Suppressor macrophage (primary cell): ENCODE measurements at regions not wholly inside any gene's neighbourhood (a gene's known extent, or its start where the extent isn't known, plus 50 kb on each side); places are given as distances from the start of the nearest gene placed in this dataset.
A peak's percentile ranks its signal among the peaks of the same experiment; 100 is the strongest.
"Not testable (repeated sequence)": the region's sequence is repeated elsewhere in the genome, so short reads cannot be mapped to it uniquely, and the experiment has no call there.

Experiments
- DNase-seq, 4 experiments: peaks; one replicate each; pipeline ENCODE4 v3.0.0-alpha.2; 2020 to 2022

- DNase-seq, result no peak
Measured at GRCh38 chrX:84611843-84612636, 109.8 kb upstream of the HDX start.

GRCh38 chrX:84634201-84634782, 132.0 kb upstream of the HDX start:
- DNase-seq, result no peak

DNA sequence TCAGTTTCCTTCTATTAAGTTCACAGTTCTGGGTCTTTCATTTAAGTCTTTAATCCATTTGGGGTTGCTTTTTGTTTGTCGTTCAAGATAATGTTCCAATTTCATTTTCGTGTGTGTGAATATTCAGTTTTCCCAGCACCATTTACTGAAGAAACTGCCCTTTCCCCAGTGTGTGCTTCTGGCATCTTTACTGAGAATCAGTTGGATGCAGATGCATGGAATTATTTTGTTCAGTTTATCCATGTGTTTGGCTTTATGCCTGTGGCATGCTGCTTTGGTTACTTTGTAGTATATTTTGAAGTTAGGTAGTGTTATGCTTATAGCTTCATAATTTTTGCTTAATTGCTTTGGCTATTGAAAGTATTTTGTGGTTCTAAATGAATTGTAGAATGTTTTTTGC, 163.8 kb upstream of the HDX start:
- DNase-seq, result no peak

DNA sequence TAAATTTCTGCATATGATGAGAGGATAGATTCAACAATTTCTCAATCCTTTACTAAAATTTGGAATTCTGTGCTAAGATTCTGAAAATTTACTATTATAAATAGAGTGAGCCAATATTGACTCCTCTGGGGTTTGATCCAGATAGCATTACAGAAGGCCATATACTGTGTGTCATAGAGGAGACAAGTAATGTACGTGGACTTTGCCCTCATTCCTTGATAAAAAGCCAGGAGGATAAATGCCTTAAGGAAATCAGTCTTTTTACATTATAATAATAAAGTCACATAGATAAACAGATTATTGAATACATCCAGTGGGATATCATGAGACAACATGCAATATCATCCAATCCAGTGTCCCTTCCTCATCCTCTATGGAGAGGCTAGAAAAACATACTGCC, 188.0 kb upstream of the HDX start:
- DNase-seq, result no peak

DNA sequence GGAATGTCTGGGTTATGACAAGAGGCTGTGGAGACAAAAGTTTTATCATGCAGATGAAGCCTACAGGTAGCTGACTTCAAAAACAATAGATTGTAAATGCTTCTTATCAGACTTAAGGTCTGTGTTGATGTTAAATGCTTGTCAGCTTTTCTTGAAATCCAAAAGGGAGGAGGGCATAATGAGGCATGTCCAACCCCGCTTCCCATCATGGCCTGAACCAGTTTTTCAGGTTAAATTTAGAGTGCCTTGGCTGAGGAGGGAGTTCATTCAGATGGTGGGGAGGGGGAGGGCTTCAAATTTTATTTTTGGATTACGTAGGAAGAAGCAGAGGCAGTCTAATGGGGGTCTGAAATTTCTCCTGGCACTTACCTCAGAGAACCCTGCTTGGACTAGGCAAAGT, 207.7 kb upstream of the HDX start:
- no peak for DNase-seq

- DNase-seq, result no peak
Measured at GRCh38 chrX:84710611-84711010, 208.4 kb upstream of the HDX start.

DNA sequence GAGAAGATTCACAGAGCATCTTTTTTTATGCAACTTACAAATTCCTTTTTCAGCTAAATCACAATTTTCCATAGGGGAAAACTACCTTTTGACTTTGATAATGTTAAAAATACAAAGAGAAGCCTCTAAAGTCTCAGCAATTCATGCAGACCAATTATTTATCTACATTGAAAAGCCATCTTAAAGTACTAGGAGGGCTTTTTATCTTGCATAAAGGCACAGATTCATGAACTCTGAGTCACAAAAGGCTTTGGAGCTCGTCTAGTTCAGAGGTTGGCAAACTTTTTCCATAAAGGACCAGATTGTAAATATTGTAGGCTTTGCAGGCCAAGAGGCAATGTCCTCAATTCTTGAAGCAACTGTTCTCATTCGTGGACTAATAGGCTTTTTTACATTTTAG, 210.4 kb upstream of the HDX start:
- DNase-seq, result no peak

GRCh38 chrX:84715315-84715714, 213.1 kb upstream of the HDX start:
- DNase-seq, result peak in 2 of 4 experiments; percentile 16 to 18

DNA sequence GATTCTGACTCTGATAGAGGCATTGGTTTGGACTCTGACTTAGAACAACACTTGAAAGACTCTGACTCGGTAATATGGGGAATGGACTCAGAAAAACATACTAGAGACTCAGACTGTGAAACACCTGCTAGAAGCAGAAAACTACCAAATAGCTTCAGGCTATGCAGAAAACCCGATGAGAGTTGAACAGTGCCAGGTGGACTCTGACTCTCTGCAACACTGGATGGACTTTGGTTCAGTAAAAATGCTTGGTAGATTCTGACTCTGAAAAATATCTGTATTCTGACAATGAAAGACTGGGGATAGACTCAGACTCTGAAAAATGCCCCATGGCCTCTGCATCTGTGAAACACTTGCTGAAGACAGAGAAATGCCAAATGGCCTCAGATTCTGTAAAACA, 215.1 kb upstream of the HDX start:
- DNase-seq, result no peak

DNA sequence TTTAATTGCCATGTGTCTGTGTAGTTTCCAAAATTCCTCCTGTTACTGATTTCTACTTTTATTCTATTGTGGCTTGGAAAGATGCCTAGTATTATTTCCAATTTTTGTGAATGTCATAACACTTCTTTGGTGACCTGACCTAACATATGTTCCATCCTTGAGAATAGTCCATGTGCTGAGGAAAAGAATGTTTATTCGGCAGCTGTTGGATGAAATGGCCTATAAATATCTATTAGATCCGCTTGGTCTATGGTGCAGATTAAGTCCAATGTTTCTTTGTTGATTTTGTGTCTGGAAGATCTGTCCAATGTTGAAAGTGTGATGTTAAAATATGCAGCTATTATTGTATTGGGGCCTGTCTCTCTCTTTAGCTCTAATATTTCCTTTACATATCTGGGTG, 219.2 kb upstream of the HDX start:
- no peak for DNase-seq

GRCh38 chrX:84724576-84724975, 222.3 kb upstream of the HDX start:
- DNase-seq, result no peak

- DNase-seq, result no peak
Measured at GRCh38 chrX:84729408-84729807, 227.2 kb upstream of the HDX start.

GRCh38 chrX:84729809-84730208, 227.6 kb upstream of the HDX start:
- peak; percentile 7 to 57 (median 46) for DNase-seq

DNA sequence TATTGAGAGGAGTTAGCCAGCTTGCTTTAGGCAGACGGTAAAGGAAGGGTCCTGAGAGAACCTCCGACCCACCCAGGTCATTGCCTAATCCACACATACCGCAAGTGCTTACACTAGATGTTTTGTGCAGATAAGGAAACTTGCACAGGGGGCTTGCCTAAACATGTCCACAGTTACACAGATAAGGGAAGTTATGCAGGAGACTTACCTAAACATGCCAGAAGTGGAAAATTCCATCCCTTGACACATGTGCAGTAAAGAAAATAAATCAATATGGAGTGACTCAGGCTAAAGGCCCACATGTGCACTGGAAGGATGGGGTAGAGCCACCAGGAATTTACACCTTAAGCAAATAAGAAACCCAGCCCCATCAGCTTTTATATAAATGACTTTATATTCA, 232.8 kb upstream of the HDX start:
- no peak for DNase-seq

- DNase-seq, result no peak
Measured at GRCh38 chrX:84737471-84737871, 235.2 kb upstream of the HDX start.

DNA sequence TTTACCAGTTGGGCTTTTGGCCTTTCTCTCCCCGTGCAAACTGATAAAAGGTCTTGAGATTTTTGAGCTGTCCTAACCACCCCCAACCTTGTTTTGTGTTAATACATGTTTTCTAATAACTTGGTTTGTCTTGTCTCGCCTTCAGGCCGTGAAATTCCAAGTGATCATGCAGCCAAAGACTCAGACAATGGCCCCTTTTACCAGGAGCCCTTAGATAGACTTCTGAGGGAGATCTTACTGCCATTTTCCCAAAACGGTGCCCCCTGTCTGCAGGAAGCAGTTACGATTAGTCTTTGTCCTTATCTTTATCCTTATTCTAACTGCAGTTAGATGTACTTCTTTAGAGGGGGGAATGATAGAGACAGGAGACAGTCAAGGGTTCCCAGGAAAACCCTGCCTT, 245.3 kb upstream of the HDX start:
- no peak for DNase-seq

DNA sequence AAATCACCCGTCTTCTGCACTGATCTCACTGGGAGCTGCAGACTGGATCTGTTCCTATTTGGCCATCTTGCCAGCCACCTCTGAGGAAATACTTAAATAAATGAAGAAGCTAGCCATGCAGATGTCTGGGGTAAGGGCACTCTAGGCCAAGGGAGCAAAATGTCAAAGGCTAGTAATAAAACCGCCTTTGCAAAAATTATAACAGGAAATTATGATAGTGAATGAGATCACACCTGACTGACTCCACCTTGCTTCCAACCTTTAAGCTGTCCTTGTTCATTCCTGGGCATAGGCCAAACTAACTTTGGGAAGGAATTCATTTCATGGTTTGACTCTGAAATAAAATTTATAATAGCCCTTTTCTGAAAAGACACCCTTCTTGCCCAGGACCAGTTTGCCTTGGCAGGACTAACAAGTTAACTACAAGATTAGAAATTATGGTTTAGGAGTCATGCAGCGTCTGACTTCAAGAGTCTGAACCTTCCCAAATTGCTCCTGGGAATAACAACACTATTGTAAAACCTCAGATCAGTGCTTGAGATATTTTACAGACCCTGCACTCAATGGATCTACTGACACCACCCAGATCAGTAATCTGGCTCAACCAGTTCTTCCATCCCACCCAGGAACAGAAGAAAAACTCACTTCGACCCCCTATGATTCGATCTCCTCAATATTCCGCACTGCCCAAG, 246.9 kb upstream of the HDX start:
- DNase-seq, result no peak

- DNase-seq, result no peak
Measured at GRCh38 chrX:84760560-84760959, 243.1 kb upstream of the APOOL start.

DNA sequence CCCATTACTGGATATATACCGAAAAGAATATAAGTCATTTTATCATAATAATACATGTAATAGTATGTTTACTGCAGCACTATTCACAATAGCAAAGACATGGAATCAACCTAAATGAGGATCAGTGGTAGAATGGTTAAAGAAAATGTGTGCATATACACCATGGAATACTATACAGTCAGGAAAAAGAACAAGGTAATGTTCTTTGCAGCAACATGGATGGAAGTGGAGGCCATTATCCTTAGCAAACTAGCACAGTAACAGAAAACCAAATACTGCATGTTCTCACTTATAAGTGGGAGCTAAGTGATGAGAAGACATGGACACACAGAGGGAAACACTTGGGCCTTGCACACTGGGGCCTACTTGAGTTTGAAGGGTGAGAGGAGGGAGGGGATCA, 207.4 kb upstream of the APOOL start:
- DNase-seq, result no peak

GRCh38 chrX:84830836-84831235, 172.8 kb upstream of the APOOL start:
- no peak for DNase-seq

DNA sequence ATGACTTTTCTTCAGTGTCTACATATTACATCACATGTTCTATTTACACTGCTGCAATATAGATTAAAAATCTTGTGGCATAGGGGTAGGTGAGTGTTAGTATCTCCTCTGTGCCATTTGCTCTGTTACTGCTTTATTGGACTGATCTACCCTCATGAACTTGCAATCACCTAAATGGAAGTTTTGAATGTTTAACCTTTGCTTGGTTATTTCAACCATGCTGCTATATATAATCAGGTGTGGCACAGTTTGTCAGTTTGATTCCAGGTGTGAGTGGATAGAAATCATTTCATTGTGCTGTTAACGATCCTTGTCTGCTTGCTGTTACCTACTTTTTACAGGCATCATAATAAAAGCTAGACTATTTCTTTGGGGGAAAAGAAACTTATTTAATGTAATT, 157.1 kb upstream of the APOOL start:
- DNase-seq, result not testable (repeated sequence)

DNA sequence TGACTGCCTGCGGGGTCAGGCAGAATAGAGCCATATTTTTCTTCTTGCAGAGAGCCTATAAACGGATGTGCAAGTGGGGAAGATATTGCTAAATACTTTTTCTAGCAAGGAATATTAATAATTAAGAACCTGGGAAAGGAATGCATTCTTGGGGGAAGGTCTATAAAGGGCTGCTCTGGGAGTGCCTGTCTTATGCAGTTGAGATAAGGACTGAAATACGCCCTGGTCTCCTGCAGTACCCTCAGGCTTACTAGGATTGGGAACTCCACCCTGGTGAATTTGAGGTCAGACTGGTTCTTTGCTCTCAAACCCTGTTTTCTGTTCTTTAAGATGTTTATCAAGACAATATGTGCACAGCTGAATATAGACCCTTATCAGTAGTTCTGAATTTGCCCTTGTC, 152.5 kb upstream of the APOOL start:
- not testable (repeated sequence) for DNase-seq

DNA sequence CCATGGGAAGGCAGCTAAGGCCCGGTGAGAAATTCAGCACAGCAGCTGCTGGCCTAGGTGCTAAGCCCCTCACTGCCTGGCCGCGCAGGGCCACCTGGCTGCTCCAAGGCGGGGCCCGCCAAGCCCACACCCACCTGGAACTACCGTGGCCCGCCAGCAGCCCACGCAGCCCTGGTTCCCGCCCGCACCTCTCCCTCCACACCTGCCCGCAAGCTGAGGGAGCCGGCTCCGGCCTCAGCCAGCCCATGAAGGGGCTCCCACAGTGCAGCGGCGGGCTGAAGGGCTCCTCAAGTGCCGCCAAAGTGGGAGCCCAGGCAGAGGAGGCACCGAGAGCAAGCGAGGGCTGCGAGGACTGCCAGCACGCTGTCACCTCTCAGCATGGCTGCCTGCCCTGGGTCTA, 146.9 kb upstream of the APOOL start:
- DNase-seq, result not testable (repeated sequence)

DNA sequence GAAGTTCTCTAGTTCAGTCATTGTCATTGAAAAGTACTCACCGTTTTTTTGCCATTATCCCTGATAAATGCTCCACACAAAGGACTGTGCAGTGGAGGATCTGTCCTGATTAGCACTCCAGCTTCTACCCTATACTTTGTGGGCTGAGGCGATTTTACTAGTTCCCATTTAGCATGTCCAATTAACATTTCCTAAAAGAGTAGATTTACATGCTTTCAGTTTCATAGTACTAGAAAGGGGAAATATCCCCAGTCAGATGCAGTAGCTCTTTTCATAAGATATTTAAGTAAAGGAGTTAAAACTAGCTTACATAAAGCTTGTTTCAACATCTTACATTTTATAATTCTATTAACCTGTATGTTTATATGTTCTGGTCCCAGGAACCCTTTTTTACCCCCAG, 144.9 kb upstream of the APOOL start:
- peak in 2 of 4 experiments; percentile 1 to 6 for DNase-seq
